GM19438 (cell line): ENCODE measurements at regions not wholly inside any gene's neighbourhood (a gene's known extent, or its start where the extent isn't known, plus 50 kb on each side); places are given as distances from the start of the nearest gene placed in this dataset.
"Not testable (repeated sequence)": the region's sequence is repeated elsewhere in the genome, so short reads cannot be mapped to it uniquely, and the experiment has no call there.

ENCODE experiments used
- ATAC-seq: cut with Tn5 transposase; IDR thresholded peaks from one replicate; pipeline ENCODE4 v1.9.1; 2021; ENCODE audit warnings: low read depth; ENCODE audit not compliant: unreplicated experiment

GRCh38 chr1:83182033-83182728, 816.8 kb downstream of the TTLL7 start:
- not testable (repeated sequence) for ATAC-seq

DNA sequence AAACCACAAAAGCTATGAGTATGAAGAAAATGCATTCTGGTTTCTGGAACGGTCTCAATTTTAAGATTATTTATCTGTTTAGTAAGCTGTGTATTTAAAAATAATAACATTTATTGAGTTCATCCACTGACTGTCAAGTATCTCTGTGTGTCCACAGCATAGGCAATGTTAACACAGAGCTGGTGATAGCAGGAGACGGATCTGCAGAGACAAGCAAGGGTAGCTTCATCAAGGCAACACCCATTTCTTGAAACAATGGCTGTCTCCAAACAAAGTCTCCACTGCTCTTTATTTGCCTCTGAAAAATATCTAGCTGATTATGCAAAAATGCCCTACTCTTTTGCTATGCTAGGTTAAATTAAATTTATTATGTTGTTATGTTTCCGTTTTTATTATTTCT, 818.3 kb downstream of the TTLL7 start:
- not testable (repeated sequence) for ATAC-seq

DNA sequence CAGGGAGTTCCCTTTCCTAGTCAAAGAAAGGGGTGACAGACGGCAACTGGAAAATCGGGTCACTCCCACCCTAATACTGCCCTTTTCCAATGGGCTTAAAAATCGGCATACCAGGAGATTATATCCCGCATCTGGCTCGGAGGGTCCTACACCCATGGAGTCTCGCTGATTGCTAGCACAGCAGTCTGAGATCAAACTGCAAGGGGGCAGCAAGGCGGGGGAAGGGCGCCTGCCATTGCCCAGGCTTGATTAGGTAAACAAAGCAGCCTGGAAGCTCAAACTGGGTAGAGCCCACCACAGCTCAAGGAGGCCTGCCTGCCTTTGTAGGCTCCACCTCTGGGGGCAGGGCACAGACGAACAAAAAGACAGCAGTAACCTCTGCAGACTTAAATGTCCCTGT, 831.3 kb downstream of the TTLL7 start:
- ATAC-seq: not testable (repeated sequence)

GRCh38 chr1:83163879-83164475, 835.0 kb downstream of the TTLL7 start:
- ATAC-seq: not testable (repeated sequence)

DNA sequence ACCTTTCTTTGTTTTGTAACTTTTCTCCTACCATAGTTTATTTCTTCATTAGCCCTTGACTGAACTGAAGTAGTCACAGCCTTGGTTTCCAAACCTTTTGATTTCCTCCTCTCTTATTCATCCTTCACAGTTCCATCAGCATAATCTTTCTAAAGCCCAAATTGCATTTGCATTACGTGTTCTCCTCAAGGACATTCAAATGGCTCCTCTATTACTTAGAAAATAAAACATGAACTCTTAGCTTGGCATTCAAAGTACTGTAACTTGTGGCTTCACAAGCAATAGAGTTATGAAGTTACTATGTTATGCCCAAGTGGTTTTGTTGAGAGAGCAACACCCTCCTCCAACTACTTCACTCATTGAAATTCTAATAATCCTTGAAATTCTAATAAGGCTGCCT, 840.0 kb downstream of the TTLL7 start:
- not testable (repeated sequence) for ATAC-seq

DNA sequence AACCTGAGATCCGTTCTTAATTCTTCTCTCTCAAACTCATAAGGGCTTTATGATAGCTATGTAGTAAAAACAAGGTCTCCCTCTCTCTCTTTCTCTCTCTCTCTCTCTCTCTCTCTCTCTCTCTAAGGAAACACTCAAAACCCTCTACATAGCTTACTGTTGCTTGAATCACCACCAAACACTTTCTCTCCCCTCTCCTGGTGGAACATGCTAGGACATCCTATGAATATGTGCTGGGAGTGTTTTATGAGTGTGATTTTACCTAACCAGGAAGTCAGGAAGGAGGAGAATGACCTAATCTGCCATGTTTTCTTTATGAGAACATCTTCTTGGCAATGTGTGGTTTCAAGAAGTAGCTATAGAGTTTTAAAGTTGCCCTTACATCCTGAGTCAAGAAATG, 844.6 kb downstream of the TTLL7 start:
- ATAC-seq: not testable (repeated sequence)

GRCh38 chr1:83151167-83151898, 847.6 kb downstream of the TTLL7 start:
- ATAC-seq: not testable (repeated sequence)

DNA sequence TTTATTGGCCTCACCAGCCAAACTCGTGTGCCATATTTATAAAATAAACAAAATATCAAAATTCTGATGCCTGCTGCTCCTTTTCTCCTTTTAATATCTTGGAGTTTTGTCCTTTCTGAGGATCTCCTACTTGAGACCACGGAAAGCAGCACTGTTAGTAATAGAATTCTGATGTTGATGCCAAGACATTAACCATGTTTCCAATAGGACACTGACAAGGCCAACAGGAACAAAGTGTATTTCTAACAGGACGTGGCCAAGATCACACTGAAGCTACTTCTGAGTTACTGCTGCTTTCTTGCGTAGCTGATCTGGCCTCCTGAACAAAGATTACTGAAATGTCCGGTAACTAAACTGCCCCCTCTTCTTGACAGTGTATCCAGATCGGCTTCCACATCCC, 848.5 kb downstream of the TTLL7 start:
- not testable (repeated sequence) for ATAC-seq

DNA sequence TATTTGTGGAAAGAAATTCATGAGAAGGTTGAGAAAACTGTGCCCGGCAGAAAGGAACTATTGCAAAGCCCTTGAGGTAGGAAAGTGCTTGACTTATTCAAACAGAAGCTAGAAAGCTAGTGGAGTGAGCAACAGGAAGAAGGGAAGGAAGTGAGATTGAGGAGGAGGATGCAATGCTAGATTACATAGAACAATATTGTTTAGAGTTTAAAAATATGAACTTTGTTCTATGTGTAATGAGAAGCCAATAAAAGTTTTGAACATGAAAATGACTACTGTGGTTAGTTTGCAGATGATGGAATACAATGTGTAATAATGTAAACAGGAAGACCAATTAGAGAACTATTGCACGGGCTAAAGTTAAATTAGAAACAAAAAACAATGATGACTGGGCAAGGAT, 853.1 kb downstream of the TTLL7 start:
- not testable (repeated sequence) for ATAC-seq

GRCh38 chr1:83142802-83143201, 856.1 kb downstream of the TTLL7 start:
- ATAC-seq: not testable (repeated sequence)

DNA sequence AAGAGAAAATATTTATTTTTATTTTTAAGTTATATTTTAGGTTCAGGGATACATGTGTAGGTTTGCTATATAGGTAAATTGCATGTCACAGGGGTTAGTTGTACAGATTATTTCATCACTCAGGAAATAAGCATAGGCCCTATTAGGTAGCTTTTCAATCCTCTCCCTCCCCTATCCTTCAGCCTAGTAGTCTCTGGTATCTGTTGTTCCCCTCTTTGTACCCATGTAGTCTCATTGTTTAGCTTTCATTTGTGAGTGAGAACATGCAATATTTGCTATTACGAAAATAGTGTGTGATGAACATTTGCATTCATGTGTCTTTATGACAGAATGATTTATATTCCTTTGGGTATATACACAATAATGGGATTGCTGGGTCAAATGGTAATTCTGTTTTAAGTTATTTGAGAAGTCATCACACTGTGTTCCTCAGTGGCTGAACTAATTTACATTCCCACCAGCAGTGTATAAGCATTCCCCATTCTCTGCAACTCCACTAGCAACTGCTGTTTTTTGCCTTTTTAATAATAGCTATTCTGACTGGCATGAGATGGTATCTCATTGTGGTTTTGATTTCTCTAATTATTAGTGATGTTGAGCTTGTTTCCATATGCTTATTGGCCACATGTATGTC, 863.3 kb downstream of the TTLL7 start:
- not testable (repeated sequence) for ATAC-seq

DNA sequence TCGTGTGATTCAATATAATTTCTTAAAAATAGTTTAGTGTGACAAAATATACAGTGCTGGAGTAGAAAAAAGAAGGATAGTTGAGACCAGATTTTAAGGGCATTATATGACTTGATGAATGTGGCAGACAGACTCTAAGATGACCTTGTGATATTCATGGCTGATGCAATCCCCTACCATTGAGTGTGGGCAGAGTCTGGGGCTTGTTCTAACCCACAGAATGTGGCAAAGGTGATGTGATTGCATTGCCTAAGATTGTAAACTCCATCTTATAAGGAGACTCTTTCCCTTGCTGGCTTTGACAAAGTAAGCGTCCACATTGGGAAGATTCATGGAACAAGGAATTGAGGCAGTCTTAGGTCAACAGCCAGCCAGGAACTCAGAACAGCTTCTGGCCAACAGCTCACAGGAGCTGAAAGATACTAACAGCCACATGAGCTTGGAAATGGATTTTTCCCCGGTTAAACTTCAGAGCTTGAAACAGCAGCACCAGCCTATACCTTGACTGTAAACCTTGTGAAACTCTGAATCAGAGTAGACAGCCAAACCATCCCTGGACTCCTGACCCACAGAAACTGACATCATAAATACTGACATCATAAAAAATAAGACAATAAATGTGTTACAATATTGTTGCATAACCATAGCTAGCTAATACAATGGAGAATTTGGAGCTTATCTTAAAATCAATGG, 864.5 kb downstream of the TTLL7 start:
- not testable (repeated sequence) for ATAC-seq

DNA sequence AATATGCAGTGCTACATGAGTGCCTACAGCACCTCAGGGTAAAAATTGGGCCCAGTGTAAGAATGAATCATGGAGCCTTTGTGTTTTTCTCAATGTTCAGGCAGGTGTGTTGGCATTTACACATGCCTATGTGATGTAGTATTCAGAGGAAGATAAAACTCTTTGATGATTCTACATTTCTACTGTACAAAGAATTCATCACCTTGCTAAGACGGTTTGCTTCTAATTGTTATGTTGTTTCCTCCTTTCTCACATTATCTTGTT, 867.3 kb downstream of the TTLL7 start:
- no peak for ATAC-seq

DNA sequence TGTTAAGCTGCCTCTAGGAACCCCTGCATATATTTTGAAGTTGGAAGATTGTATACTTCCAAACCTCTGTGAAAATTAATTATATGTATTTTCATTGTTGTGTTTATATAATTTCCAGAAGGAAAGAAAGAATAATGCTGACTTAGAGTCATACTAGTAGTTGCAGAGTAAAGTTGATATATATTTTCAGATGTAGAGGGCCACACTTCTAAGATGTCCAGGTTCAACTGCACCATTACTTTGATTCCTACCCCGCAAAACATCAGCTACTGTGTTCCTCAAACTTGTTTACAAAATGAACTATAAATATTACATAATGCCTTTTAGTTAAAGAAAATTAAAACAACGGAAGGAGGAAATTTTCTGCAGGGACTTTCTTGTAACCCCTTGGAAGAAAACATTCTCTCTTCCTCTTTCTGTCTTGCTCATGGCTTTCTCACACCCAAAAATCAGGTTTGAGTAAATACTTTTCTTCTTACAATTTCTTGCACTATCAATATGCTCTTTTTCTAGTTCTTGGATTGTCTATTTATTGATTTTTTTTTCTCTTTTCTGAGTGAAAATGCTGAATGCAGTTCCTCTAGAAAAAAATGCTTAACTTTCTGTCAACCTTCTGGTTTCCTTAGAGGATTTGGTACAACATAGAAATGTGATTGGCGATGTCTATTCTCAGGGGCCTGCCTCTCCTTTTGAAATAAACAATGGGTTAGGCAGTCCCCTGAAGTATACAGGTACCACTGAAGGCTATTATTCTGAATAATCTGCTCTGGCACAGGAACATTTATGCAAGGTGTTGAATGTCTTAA, 867.8 kb downstream of the TTLL7 start:
- ATAC-seq: no peak

DNA sequence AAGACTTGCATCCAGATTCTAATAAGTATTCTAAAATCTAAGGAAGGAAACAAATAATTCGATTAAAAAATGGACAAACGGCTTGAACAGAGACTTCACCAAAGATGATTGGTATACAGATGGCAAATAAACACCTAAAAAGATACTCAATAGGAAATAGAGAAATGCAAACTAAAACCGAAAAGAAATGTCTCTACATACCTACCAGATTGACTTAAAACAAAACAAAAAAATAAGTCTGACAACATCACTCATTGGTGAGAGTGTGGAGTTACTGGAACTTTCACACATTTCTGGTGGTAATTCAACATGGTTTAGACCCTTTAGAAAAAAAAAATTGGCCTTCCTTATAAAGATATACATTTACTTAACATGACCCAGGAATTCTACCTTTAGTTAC, 869.8 kb downstream of the TTLL7 start:
- no peak for ATAC-seq

DNA sequence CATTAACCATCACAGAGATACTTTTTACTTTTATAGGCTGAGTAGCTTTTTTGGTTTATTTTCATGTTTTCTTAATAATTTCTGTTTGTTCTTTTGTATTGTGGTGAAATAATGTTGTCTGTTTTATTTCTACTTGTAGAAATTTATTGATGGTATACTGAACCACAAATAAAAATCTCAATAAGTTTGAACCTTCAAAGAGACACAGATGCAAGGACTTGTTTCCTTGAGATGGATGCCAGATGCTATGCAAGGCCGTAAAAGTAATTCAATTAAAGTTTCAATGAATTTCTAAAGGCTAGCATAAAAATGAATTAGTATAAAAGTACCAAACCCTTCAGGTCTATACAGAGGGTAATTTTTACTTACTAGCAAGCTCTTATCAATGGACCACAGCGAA, 873.5 kb downstream of the TTLL7 start:
- ATAC-seq: no peak

DNA sequence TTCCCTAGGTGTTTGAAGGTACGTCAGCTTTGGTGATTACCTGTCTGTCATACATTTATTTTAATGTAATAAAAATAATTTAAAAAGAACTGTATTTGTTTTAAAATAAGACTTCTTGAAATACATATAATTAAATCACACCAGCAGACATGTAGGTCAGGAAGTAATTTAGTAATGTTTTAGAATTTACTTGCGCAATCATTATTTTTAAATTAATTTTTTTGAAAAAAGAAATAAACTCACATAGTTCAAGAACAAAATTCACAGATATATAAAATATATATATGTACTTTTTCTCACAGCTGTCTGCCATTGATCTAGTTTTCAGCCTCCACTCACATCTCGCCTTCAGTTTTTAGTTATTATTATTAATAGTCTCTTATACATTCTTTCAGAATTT, 875.9 kb downstream of the TTLL7 start:
- no peak for ATAC-seq

DNA sequence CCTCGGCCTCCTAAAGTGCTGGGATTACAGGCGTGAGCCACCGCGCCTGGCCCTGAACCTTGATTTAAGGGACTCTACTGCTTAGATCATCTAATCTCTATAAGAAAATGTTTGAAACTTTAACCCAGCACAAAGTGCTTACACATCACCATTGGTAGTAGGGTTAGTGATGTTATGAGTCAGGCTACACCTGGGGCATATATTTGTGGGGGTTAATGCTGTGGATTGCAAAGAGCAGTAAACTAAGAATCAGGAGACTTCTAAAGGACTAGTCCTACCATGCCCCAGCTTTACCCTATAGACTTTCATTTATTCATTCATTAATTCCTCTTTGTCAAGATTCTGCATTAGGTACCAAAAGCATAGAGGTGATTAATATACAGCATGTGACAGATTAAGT, 880.5 kb downstream of the TTLL7 start:
- no peak for ATAC-seq

DNA sequence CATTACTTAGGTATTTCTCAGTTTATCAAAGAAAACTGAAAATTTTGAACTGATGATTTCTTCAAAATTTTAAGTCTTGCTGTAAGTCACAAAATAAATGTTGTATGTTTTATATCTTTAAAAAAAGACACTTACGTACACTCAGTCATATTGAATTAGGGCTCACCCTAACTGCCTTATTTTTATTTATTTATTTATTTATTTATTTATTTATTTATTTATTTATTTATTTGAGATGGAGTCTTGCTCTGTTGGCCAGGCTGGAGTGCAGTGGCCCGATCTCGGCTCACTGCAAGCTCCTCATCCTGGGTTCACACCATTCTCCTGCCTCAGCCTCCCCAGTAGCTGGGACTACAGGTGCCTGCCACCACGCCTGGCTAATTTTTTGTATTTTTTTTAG, 881.9 kb downstream of the TTLL7 start:
- not testable (repeated sequence) for ATAC-seq

GRCh38 chr1:83115785-83116184, 883.1 kb downstream of the TTLL7 start:
- no peak for ATAC-seq
